Neural progenitor cell (in vitro differentiated cells): ENCODE measurements at regions not wholly inside any gene's neighbourhood (a gene's known extent, or its start where the extent isn't known, plus 50 kb on each side); places are given as distances from the start of the nearest gene placed in this dataset.
"Not testable (repeated sequence)": the region's sequence is repeated elsewhere in the genome, so short reads cannot be mapped to it uniquely, and the experiment has no call there.

Experiments
- DNase-seq: peaks from one replicate; pipeline ENCODE4 v3.0.0-alpha.2; 2016; ENCODE audit warnings: low spot score
- H2AFZ ChIP-seq: fragments of 200-600 bp; sonication (generic); replicated peaks from 2 replicates; pipeline ENCODE4 v1.6.1; 2016; ENCODE audit warnings: antibody characterized with exemption
- H3F3A ChIP-seq: fragments of 200-600 bp; sonication (generic); 2 replicates; pipeline ENCODE4 v1.6.1; 2016; ENCODE audit warnings: antibody characterized with exemption, low read depth
- H3K27ac ChIP-seq: fragments of 200-600 bp; sonication (generic); 2 replicates; pipeline ENCODE4 v1.5.1; 2016; ENCODE audit warnings: mild to moderate bottlenecking
- H3K27me3 ChIP-seq: fragments of 200-600 bp; sonication (generic); 2 replicates; pipeline ENCODE4 v1.6.1; 2016; ENCODE audit warnings: mild to moderate bottlenecking, moderate library complexity
- H3K36me3 ChIP-seq: fragments of 200-600 bp; sonication (generic); 2 replicates; pipeline ENCODE4 v1.5.1; 2016
- H3K4me1 ChIP-seq: fragments of 200-600 bp; sonication (generic); 2 replicates; pipeline ENCODE4 v1.6.1; 2016; ENCODE audit warnings: mixed run types
- H3K4me2 ChIP-seq: fragments of 200-600 bp; sonication (generic); 2 replicates; pipeline ENCODE4 v1.6.1; 2016
- H3K4me3 ChIP-seq: fragments of 200-600 bp; sonication (generic); 2 replicates; pipeline ENCODE4 v1.5.1; 2016
- H3K79me2 ChIP-seq: fragments of 200-600 bp; sonication (generic); 2 replicates; pipeline ENCODE4 v1.6.1; 2016; ENCODE audit warnings: low read depth
- H3K9ac ChIP-seq: fragments of 200-600 bp; sonication (generic); 2 replicates; pipeline ENCODE4 v1.6.1; 2016
- H3K9me3 ChIP-seq: fragments of 200-600 bp; sonication (generic); 2 replicates; pipeline ENCODE4 v1.5.1; 2016; ENCODE audit warnings: low read depth
- H4K20me1 ChIP-seq: fragments of 200-600 bp; sonication (generic); 2 replicates; pipeline ENCODE4 v1.6.1; 2016; ENCODE audit warnings: low read depth
- H3K27ac Mint-ChIP-seq: 3 replicates; pipeline ENCODE4 v1.8.0; 2021; ENCODE audit warnings: mixed read lengths
- H3K27me3 Mint-ChIP-seq: 2 replicates; pipeline ENCODE4 v1.8.0; 2022; ENCODE audit warnings: low read depth, mild to moderate bottlenecking, inconsistent platforms, moderate library complexity, mixed read lengths; ENCODE audit not compliant: insufficient read depth
- H3K36me3 Mint-ChIP-seq: 3 replicates; pipeline ENCODE4 v1.8.0; 2021; ENCODE audit warnings: mixed read lengths
- H3K4me1 Mint-ChIP-seq: 3 replicates; pipeline ENCODE4 v1.8.0; 2021; ENCODE audit warnings: mixed read lengths
- H3K4me3 Mint-ChIP-seq: 3 replicates; pipeline ENCODE4 v1.8.0; 2021; ENCODE audit warnings: mild to moderate bottlenecking, moderate library complexity, mixed read lengths
- H3K9me3 Mint-ChIP-seq: 3 replicates; pipeline ENCODE4 v1.8.0; 2020; ENCODE audit warnings: mixed read lengths
- CTCF ChIP-seq: fragments of 200-600 bp; sonication (generic); IDR thresholded peaks from 2 replicates; pipeline ENCODE4 v1.5.1; 2017; ENCODE audit warnings: antibody characterized with exemption, mild to moderate bottlenecking
- EZH2 ChIP-seq: fragments of 200-600 bp; sonication (generic); IDR thresholded peaks from 2 replicates; pipeline ENCODE4 v1.6.1; 2017; ENCODE audit warnings: antibody characterized with exemption, mild to moderate bottlenecking, moderate library complexity
- EZH2phosphoT487 ChIP-seq: fragments of 200-600 bp; sonication (generic); IDR thresholded peaks from 2 replicates; pipeline ENCODE4 v1.6.1; 2017; ENCODE audit warnings: antibody characterized with exemption

GRCh38 chr6:90460051-90460450 is 126.8 kb downstream of the MAP3K7 start:
- Histone ChIP-seq H3K9ac (no peak overlapping the region), H3K9me3 (no peaks in the 10 kb centered on the region), H4K20me1 (no peaks in the 10 kb centered on the region), H3K79me2 (no peaks in the 10 kb centered on the region), H2AFZ (no peak overlapping the region), H3K4me2 (no peak overlapping the region), H3K4me3 (no peak overlapping the region), H3K27ac (no peak overlapping the region), H3K27me3 (no peaks in the 10 kb centered on the region), H3F3A (no peaks in the 10 kb centered on the region), H3K36me3 (no peaks in the 10 kb centered on the region), H3K4me1 (peaks cover under 1% of the 10 kb centered on the region)
- peaks cover 2% of the 10 kb centered on the region for H3K4me1 Mint-ChIP-seq
- no peaks in the 10 kb centered on the region for H3K27me3 Mint-ChIP-seq
- no peak for DNase-seq
- peaks cover 28% of the 10 kb centered on the region for H3K9me3 Mint-ChIP-seq
- no peak overlapping the region for H3K4me3 Mint-ChIP-seq
- TF ChIP-seq CTCF (no peak), EZH2phosphoT487 (no peak), EZH2 (no peak)
- H3K36me3 Mint-ChIP-seq = no peaks in the 10 kb centered on the region
- H3K27ac Mint-ChIP-seq = no peak overlapping the region

- H3K4me3 Mint-ChIP-seq = no peak overlapping the region
These were observed 127.6 kb downstream of the MAP3K7 start for GRCh38 chr6:90459225-90459758.

GRCh38 chr6:90458353-90459224 is 128.3 kb downstream of the MAP3K7 start:
- H3K27ac Mint-ChIP-seq = no peak overlapping the region
- no peak overlapping the region for H3K4me3 ChIP-seq
- no peaks in the 10 kb centered on the region for H3K36me3 ChIP-seq
- no peak for DNase-seq
- H3K27me3 ChIP-seq = no peaks in the 10 kb centered on the region
- no peaks in the 10 kb centered on the region for H4K20me1 ChIP-seq
- no peak overlapping the region for H3K4me3 Mint-ChIP-seq
- TF ChIP-seq EZH2phosphoT487 = no peak
- TF ChIP-seq EZH2 = no peak
- TF ChIP-seq CTCF = no peak
- no peaks in the 10 kb centered on the region for H3K27me3 Mint-ChIP-seq
- no peak overlapping the region for H2AFZ ChIP-seq
- no peaks in the 10 kb centered on the region for H3K36me3 Mint-ChIP-seq
- no peak overlapping the region for H3K27ac ChIP-seq
- no peaks in the 10 kb centered on the region for H3K4me1 ChIP-seq
- H3K9me3 ChIP-seq = no peaks in the 10 kb centered on the region
- no peak overlapping the region for H3K9ac ChIP-seq
- peaks cover under 1% of the 10 kb centered on the region for H3K4me1 Mint-ChIP-seq
- no peaks in the 10 kb centered on the region for H3F3A ChIP-seq
- H3K79me2 ChIP-seq = no peaks in the 10 kb centered on the region
- H3K4me2 ChIP-seq = no peak overlapping the region
- H3K9me3 Mint-ChIP-seq = peaks cover 26% of the 10 kb centered on the region

More at GRCh38 chr6:90459225-90459758, 127.6 kb downstream of the MAP3K7 start:
- no peaks in the 10 kb centered on the region for H3K36me3 Mint-ChIP-seq
- H3K9me3 Mint-ChIP-seq = peaks cover 26% of the 10 kb centered on the region
- Histone ChIP-seq H3K4me2 (no peak overlapping the region), H3F3A (no peaks in the 10 kb centered on the region), H3K27me3 (no peaks in the 10 kb centered on the region), H2AFZ (no peak overlapping the region), H3K4me3 (no peak overlapping the region), H3K36me3 (no peaks in the 10 kb centered on the region), H3K4me1 (no peaks in the 10 kb centered on the region), H3K27ac (no peak overlapping the region), H3K79me2 (no peaks in the 10 kb centered on the region), H4K20me1 (no peaks in the 10 kb centered on the region), H3K9ac (no peak overlapping the region), H3K9me3 (no peaks in the 10 kb centered on the region)
- no peak for TF ChIP-seq EZH2phosphoT487
- H3K4me1 Mint-ChIP-seq = peaks cover 2% of the 10 kb centered on the region
- no peak for DNase-seq
- no peak overlapping the region for H3K27ac Mint-ChIP-seq
- no peaks in the 10 kb centered on the region for H3K27me3 Mint-ChIP-seq

- Histone ChIP-seq H2AFZ (no peak overlapping the region), H3K9me3 (no peaks in the 10 kb centered on the region), H3K4me1 (no peaks in the 10 kb centered on the region), H3K79me2 (no peaks in the 10 kb centered on the region), H3K4me2 (no peak overlapping the region), H3K36me3 (no peaks in the 10 kb centered on the region), H4K20me1 (no peaks in the 10 kb centered on the region), H3F3A (no peaks in the 10 kb centered on the region), H3K4me3 (no peak overlapping the region), H3K27me3 (no peaks in the 10 kb centered on the region), H3K9ac (no peak overlapping the region), H3K27ac (no peak overlapping the region)
- no peak for DNase-seq
- no peaks in the 10 kb centered on the region for H3K27me3 Mint-ChIP-seq
- no peak for TF ChIP-seq CTCF
- no peak for TF ChIP-seq EZH2phosphoT487
- TF ChIP-seq EZH2 = no peak
- H3K4me3 Mint-ChIP-seq = no peak overlapping the region
- H3K36me3 Mint-ChIP-seq = no peaks in the 10 kb centered on the region
- no peaks in the 10 kb centered on the region for H3K4me1 Mint-ChIP-seq
- H3K9me3 Mint-ChIP-seq = peaks cover 26% of the 10 kb centered on the region
- no peak overlapping the region for H3K27ac Mint-ChIP-seq
These were observed 129.0 kb downstream of the MAP3K7 start for GRCh38 chr6:90457867-90458259.

GRCh38 chr6:90456997-90457866 is 129.6 kb downstream of the MAP3K7 start:
- H3K79me2 ChIP-seq, H3K9ac ChIP-seq, H4K20me1 ChIP-seq, H3K4me3 Mint-ChIP-seq, H3K27ac Mint-ChIP-seq, H3K4me1 Mint-ChIP-seq, H3K36me3 Mint-ChIP-seq, H3K27ac ChIP-seq, H2AFZ ChIP-seq, H3K27me3 ChIP-seq, H3K4me1 ChIP-seq, H3K9me3 ChIP-seq, H3F3A ChIP-seq, H3K4me2 ChIP-seq, H3K27me3 Mint-ChIP-seq, H3K36me3 ChIP-seq, DNase-seq, H3K4me3 ChIP-seq: not testable (repeated sequence)
- H3K9me3 Mint-ChIP-seq = peaks cover 24% of the 10 kb centered on the region
